GM18511 (cell line): ENCODE measurements at regions not wholly inside any gene's neighbourhood (a gene's known extent, or its start where the extent isn't known, plus 50 kb on each side); places are given as distances from the start of the nearest gene placed in this dataset.
"Not testable (repeated sequence)": the region's sequence is repeated elsewhere in the genome, so short reads cannot be mapped to it uniquely, and the experiment has no call there.

Experiments
- ATAC-seq: cut with Tn5 transposase; IDR thresholded peaks from one replicate; pipeline ENCODE4 v1.9.1; 2021; ENCODE audit warnings: mild to moderate bottlenecking, moderate library complexity; ENCODE audit not compliant: unreplicated experiment

GRCh38 chr13:68987585-68987984, 1120.0 kb upstream of the ATXN8OS start:
- ATAC-seq, result no peak

GRCh38 chr13:68984688-68985319, 1122.8 kb upstream of the ATXN8OS start:
- ATAC-seq, result no peak

- no peak for ATAC-seq
These were observed 1124.5 kb upstream of the ATXN8OS start for GRCh38 chr13:68982961-68983619.

GRCh38 chr13:68976287-68976686, 1131.3 kb upstream of the ATXN8OS start:
- no peak for ATAC-seq

- no peak for ATAC-seq
These were observed 1137.1 kb upstream of the ATXN8OS start for GRCh38 chr13:68970532-68970931.

GRCh38 chr13:68948586-68948985, 1159.0 kb upstream of the ATXN8OS start:
- ATAC-seq, result no peak

GRCh38 chr13:68944272-68944671, 1163.4 kb upstream of the ATXN8OS start:
- no peak for ATAC-seq

- no peak for ATAC-seq
These were observed 1167.6 kb upstream of the ATXN8OS start for GRCh38 chr13:68940049-68940448.

- no peak for ATAC-seq
These were observed 1169.0 kb upstream of the ATXN8OS start for GRCh38 chr13:68938639-68939038.

GRCh38 chr13:68929075-68929745, 1178.4 kb upstream of the ATXN8OS start:
- ATAC-seq, result no peak

GRCh38 chr13:68927387-68928026, 1180.1 kb upstream of the ATXN8OS start:
- peak; percentile 67 for ATAC-seq

GRCh38 chr13:68923995-68924394, 1183.6 kb upstream of the ATXN8OS start:
- ATAC-seq, result no peak

GRCh38 chr13:68908879-68909278, 1198.7 kb upstream of the ATXN8OS start:
- no peak for ATAC-seq

- ATAC-seq, result no peak
These were observed 1202.4 kb upstream of the ATXN8OS start for GRCh38 chr13:68905186-68905585.

GRCh38 chr13:68897331-68897928, 1210.2 kb upstream of the ATXN8OS start:
- no peak for ATAC-seq

GRCh38 chr13:68895696-68896095, 1211.9 kb upstream of the ATXN8OS start:
- no peak for ATAC-seq

- not testable (repeated sequence) for ATAC-seq
These were observed 1213.9 kb upstream of the ATXN8OS start for GRCh38 chr13:68893721-68894120.

- ATAC-seq, result not testable (repeated sequence)
These were observed 1215.0 kb upstream of the ATXN8OS start for GRCh38 chr13:68892596-68892995.

- ATAC-seq, result not testable (repeated sequence)
These were observed 1217.5 kb upstream of the ATXN8OS start for GRCh38 chr13:68890101-68890500.

GRCh38 chr13:68888832-68889231, 1218.8 kb upstream of the ATXN8OS start:
- ATAC-seq, result no peak

GRCh38 chr13:68872338-68872737, 1235.3 kb upstream of the ATXN8OS start:
- no peak for ATAC-seq
